NCI-H2196 (cell line): ENCODE measurements at regions not wholly inside any gene's neighbourhood (a gene's known extent, or its start where the extent isn't known, plus 50 kb on each side); places are given as distances from the start of the nearest gene placed in this dataset.

ENCODE experiments used
- DNase-seq: peaks from one replicate; lab custom pipeline; 2025; ENCODE audit not compliant: unreplicated experiment; lab: John Stamatoyannopoulos, UW

DNA sequence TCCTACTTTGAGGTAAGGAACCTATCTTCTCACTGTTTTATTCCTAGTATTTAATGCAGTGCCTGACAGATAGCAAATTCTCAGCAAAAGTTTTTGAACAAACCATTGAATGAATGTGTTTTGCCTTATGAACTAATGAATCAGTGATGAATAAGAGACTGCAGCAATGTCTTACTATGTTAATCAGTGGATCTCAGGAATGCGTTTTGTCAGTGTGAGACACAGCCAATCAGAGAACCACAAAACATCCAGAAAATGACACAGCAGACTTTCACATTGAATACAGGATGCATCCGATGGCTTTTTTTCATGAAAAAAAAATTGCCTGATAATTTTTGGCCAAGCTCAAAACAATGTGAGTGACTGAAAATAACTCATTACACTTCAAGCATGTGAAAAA is 270.5 kb downstream of the BMP2 start:
- DNase-seq, result no peak

- no peak for DNase-seq
These were observed 290.1 kb downstream of the BMP2 start for GRCh38 chr20:7057611-7058010.

DNA sequence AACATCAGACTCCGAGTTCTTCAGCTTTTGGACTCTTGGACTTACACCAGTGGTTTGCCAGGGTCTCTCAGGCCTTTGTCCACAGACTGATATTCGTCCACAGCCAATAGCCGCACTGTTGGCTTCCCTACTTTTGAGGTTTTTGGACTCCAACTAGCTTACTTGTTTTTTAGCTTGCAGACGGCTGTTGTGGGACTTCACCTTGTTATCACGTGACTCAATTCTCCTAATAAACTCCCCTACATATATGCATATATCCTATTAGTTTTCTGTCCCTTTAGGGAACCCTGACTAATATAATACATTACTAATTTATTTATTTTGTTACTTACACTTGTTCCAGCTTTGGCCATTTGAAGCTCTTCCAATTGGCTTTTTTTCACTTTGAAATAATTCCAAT is 311.3 kb downstream of the BMP2 start:
- no peak for DNase-seq

- DNase-seq, result no peak
These were observed 313.0 kb downstream of the BMP2 start for GRCh38 chr20:7080472-7080871.

- DNase-seq, result peak; percentile 2
These were observed 318.0 kb downstream of the BMP2 start for GRCh38 chr20:7085467-7085866.

DNA sequence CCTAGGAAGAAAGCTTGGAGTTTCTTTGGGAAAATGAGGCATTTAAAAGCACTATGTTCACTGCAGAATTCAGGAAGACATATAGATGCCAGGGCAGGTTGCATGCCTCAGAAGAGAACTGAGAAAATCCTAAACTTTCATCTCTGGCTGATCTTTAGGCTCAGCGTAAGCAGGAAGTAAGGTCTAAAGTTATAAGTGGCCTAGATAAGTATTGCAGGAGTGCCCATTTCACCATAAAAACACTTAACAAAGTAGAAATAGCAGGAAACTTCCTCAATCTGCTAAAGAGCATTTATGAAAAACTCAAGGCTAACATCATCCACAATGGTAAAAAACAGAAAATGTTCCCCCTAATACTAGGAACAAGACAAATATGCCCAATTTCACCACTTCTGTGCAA is 320.3 kb downstream of the BMP2 start:
- no peak for DNase-seq

DNA sequence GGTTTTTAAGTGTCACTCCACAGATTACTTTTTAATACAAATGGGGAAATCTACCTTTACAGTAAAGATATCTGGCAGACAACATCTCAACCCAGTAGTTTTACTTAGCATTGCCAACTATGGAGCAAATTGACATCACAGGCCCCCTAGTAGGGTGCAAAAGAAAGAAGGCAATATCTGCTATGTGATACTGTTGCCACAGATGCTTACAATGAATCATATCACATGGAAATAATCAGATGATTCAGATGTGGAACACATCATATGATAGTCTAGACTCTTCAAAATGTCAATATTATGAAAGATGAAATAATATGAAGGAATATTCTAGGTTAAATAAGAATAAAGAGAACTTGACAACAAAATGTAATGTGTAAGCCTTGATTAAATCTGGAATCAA is 322.5 kb downstream of the BMP2 start:
- no peak for DNase-seq

- no peak for DNase-seq
These were observed 323.3 kb downstream of the BMP2 start for GRCh38 chr20:7090811-7091210.

DNA sequence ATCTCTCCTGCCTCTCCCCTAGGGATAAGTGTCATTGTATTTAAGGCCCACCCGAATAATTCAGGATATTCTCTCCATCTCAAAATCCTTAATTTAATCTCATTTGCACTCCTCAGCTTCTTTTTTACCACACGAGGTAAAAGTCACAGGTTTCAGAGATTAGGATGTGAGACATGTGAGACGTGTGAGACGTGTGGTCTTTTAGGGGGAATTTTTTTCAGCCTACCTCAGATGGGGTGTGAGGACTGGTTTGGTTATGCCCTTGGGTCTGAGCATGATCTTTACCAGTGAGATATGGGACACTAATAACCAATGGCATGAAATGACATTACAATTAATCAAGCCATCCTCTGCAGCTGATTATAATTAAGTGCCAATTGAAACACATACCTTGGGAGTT is 324.2 kb downstream of the BMP2 start:
- DNase-seq, result no peak

- peak; percentile 27 for DNase-seq
These were observed 327.0 kb downstream of the BMP2 start for GRCh38 chr20:7094438-7094997.

DNA sequence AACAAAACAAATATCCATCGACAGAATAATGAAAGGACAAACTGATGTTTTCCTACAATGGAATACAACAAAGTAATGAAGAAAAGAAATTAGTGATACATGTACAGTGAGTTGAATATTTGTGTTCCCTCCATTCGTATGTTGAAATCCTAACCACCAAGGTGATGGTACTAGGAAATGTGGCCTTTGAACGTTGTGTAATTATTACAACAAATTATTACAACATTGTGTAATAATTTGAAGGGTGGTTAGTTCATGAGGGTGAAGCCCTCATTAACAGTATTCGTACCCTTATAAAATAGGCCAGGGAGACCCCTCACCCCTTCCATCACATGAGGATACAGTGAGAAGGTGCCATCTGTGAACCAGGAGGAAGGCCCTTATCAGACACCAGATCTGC is 339.4 kb downstream of the BMP2 start:
- no peak for DNase-seq

DNA sequence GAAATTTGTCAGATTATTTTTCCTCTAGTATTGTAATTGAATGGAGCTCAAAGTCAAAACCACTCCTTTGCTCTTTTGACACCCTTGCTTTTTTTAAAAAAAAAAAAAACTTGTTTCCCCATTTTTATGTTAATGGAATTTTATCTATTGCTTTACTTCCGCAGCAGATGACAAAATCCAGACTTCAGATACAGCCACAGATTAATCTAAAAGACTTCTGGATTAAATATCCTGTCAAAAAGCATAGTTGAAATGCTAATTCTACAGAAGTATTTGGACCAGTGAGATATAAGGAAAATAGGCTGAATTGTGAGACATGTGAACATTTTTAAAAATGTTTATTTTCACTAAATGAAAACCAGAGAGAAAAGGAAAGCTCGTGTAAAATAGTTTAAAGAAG is 341.4 kb downstream of the BMP2 start:
- DNase-seq, result no peak

GRCh38 chr20:7113577-7114466 is 346.3 kb downstream of the BMP2 start:
- DNase-seq, result peak; percentile 44

DNA sequence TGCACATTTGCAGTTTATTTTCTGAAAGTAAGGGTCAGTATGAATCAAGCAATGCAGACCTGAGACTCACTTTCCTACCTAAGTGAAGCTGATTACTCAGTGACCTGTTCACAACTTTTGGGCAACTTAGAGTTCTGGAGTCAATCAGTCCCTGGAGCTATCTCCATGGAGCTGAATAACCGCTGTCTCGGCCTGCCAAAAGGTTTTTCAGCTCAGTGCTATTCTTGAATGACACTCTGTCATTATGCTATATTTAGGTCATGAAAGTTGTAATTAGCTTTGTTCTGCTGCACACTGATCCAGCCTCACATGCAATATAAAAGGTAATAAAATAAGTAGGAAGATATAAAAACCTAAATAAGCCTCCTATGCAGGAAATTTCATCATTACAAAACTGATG is 356.0 kb downstream of the BMP2 start:
- no peak for DNase-seq

DNA sequence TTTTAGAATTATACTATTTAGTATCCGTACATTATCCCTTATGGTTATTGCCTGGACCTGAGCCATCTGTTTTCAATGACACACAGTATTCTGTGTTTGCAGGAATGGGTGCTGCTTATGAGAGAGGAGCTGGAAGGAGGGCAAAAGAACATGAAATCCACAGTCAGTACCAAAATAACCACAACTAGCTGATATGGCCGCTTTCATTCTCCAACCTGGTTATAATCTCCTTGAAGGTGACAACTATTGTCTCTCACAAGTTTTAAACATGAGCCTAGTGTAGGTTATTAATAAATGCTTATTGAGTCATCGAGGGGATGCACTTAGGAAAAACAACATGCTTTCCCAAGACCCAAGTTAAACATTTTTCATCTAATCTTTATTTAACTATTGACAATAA is 356.6 kb downstream of the BMP2 start:
- no peak for DNase-seq

- DNase-seq, result no peak
These were observed 369.4 kb downstream of the BMP2 start for GRCh38 chr20:7136886-7137285.

DNA sequence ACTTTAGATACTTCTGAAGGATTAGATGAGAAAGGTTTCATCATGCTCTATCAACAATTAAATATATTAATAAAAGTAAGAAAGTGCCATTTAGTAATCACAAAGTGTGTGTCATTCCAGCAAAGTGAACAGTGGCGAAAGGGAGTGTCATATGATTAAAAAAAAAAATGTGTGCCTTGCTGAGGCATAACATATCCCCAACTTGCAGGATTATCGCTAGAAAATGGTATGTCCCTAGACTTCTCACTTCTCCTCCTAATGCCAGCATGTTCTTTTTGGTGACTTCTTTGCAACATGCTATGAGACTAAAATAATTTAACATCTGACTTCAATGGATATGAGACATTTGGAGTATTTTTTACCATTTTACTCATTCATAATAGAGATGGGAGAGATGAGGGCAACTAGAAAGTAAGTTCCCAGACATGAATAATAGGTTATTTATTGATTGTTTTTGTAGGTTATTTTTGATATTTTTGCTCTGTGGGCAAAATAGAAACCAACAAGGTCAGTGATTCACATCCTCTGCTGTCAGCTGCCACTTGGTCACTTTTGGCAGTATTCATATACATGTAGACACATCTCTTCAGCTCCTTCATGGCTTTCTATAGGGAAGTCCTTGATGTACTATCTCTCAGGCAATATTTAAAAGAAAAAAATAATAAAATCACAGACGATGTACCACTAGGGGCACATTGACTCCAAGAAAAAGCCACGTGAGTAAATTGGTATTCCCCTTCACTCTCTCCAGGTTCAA is 370.1 kb downstream of the BMP2 start:
- no peak for DNase-seq

- no peak for DNase-seq
These were observed 377.0 kb downstream of the BMP2 start for GRCh38 chr20:7144464-7144863.

- no peak for DNase-seq
These were observed 379.2 kb downstream of the BMP2 start for GRCh38 chr20:7146552-7147219.

- DNase-seq, result no peak
These were observed 379.7 kb downstream of the BMP2 start for GRCh38 chr20:7147220-7147601.

- DNase-seq, result no peak
These were observed 384.4 kb downstream of the BMP2 start for GRCh38 chr20:7151676-7152470.
